Fibroblast of the aortic adventitia (primary cell): ENCODE measurements at regions not wholly inside any gene's neighbourhood (a gene's known extent, or its start where the extent isn't known, plus 50 kb on each side); places are given as distances from the start of the nearest gene placed in this dataset.

Experiments
- DNase-seq: peaks from one replicate; pipeline ENCODE4 v3.0.0-alpha.2; 2010; ENCODE audit warnings: low read depth
- H3K4me3 ChIP-seq: 2 replicates; pipeline ENCODE4 v1.5.1; 2011; ENCODE audit warnings: low read depth, mild to moderate bottlenecking, control low read depth, low read length, moderate library complexity
- TF ChIP-seq, protein P1 (sequence below): IDR thresholded peaks from 2 replicates; pipeline ENCODE4 v1.5.1; 2011; ENCODE audit warnings: mild to moderate bottlenecking, low read length, control low read depth, inconsistent platforms; ENCODE audit not compliant: insufficient read depth

DNA sequence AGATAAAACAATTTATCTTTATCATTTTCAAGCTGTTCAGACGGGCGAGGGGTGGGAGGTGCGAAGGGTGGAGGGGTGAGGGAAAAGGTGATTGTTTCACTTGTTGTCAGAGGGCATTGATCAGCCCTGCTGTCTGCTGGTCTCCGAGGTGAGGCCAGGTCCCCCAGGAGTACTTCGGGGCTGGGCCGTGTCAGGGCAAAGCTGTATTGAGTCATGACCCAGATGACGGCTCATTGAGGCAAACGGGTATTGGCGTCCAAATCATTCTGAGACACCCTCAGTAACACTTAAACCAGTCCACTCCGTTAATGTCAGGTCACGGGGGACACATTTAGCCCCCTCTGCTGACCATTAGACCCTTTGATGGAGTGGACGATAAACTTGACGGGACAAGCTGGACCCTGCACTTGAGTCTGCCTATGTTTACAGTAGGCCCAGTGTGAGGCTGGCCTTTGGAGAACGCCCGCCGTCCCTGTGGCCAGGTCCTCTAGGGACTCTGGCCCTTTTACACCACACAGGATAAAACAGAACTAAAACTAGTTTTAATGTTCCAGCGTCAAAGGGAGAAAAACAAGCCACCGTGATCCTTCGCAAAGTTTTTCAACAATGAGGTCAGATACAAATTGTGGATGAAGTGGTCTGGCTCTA, 502.2 kb upstream of the ZFHX3 start:
- no peak for DNase-seq
- H3K4me3 ChIP-seq = no peak overlapping the region
- TF ChIP-seq, protein P1, sequence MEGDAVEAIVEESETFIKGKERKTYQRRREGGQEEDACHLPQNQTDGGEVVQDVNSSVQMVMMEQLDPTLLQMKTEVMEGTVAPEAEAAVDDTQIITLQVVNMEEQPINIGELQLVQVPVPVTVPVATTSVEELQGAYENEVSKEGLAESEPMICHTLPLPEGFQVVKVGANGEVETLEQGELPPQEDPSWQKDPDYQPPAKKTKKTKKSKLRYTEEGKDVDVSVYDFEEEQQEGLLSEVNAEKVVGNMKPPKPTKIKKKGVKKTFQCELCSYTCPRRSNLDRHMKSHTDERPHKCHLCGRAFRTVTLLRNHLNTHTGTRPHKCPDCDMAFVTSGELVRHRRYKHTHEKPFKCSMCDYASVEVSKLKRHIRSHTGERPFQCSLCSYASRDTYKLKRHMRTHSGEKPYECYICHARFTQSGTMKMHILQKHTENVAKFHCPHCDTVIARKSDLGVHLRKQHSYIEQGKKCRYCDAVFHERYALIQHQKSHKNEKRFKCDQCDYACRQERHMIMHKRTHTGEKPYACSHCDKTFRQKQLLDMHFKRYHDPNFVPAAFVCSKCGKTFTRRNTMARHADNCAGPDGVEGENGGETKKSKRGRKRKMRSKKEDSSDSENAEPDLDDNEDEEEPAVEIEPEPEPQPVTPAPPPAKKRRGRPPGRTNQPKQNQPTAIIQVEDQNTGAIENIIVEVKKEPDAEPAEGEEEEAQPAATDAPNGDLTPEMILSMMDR = no peak

DNA sequence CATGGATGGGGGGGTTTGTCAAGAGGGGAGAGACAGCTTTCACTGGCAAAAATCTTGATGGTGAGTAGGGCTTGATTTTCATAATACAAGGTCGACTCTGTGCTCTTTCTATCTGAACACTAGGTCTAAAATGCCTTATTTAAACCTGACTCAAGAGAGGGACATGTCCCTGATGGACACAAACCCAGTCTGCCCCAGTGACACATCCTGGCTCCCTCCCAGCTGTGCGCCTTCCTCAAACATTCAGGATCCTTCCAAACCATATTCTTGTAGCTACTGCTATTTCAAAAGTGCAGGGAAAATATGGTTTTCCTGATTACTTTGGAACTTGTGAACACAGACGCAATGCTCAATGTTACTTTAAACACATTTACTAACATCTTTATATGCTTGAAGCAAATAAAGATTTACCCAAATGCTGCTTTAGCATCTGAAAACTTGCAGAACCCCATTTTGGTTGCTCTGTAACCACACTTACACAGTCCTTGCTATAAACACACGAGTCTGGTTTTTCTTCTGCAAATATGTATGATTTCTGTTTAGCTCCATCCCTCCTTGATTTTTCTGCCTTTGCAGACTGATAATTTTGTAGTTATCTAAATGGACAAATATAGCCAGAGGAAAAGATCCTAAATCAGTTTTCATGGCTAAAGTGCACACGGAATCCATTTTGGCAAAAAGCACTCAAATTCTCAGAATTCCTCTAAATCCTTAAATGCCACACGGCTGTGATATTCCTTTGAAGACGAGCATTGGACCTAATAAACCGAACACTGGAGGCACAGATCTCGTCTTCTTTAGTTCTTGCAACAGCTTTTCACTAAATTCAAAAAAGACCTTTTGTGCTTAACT, 499.9 kb upstream of the ZFHX3 start:
- DNase-seq = no peak
- H3K4me3 ChIP-seq = no peak overlapping the region
- TF ChIP-seq, protein P1 = no peak

DNA sequence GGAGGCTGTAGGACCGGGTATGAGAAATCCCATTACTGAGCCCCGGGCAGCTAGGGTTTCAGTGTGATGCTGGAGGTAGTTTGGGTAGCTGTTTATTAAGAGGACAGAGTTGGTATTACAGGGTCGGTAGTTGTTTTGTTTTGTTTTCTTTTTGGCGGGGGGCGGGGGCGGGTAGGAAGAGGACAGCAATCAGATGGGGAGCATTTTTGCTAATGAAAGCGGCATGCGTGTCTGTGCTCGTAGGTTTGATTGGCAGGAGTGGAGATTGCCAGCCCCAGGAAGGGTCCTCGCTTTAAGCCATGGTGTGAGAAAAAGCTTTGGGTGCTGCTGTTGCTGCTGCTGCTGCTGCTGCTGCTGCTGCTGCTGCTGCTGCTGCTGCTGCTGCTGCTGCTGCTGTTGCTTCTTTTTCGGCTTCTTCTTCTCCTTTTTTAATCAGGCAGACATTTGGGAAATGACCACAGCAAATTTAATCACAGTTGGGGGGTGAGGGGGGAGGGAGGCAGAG, 498.5 kb upstream of the ZFHX3 start:
- no peak overlapping the region for H3K4me3 ChIP-seq
- no peak for DNase-seq
- TF ChIP-seq, protein P1 = no peak

DNA sequence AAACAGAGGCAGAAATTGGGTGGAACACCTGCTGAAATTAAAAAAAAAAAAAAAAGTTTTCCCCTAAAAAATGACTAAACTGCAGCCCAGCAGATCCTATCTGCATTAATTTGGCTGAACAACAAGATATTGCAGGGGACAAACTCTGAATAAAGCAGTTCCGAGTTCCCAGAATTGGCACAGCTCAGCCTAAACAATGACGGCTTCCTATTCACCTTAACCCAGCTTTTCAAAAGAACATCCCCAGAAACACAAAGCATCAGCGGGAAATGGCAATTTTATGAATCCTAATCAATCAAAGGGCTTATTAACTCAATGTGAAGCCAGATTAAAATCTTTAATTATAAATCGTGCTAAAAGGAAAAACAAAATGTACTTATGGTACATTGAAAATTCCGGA, 497.8 kb upstream of the ZFHX3 start:
- TF ChIP-seq, protein P1 = no peak
- DNase-seq = no peak
- H3K4me3 ChIP-seq = no peak overlapping the region

DNA sequence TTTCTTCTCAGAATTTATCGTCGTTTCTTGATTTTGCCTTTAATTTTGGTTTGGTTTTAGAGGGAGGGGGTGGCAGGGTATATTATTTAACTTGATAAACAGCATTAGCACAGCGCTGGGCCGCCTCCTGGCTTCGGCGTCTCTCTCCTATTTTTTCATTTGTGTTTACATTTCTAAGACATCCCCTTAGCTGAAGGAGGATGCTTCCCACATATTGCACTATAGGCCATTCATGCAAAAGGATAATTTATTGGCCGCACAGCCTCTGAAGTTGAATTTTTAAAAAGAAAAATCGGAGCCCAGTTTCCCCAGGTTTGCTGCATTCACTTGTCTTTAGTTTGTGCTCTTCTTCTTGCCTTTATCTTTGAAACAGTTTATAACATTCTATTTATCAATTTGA, 497.4 kb upstream of the ZFHX3 start:
- no peak for DNase-seq
- TF ChIP-seq, protein P1 = no peak
- H3K4me3 ChIP-seq = no peak overlapping the region

DNA sequence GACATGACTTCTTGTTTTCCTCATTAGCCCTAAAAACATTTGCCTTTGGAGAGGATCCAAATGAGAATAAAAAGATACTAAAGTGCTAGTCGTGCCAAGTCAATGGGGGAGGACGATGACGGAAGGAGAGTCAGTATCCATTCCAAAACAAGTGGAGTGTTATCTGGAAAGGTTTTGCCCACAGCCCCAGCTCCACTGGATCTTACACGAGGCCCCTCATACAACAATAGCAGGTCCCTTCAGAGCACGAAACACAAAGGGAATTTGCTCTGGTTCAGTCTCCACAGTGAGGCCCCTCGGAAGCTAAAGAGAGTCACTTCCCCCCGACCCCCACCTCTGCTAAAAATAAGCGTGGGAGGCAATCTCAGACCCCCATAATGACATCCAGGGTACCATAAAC, 496.9 kb upstream of the ZFHX3 start:
- H3K4me3 ChIP-seq = no peak overlapping the region
- TF ChIP-seq, protein P1 = no peak
- DNase-seq = no peak
